HG03175 (cell line): ENCODE measurements at regions not wholly inside any gene's neighbourhood (a gene's known extent, or its start where the extent isn't known, plus 50 kb on each side); places are given as distances from the start of the nearest gene placed in this dataset.
"Not testable (repeated sequence)": the region's sequence is repeated elsewhere in the genome, so short reads cannot be mapped to it uniquely, and the experiment has no call there.

Experiments used
- ATAC-seq: cut with Tn5 transposase; IDR thresholded peaks from one replicate; pipeline ENCODE4 v1.9.1; 2021; ENCODE audit warnings: mild to moderate bottlenecking, moderate library complexity; ENCODE audit not compliant: unreplicated experiment

DNA sequence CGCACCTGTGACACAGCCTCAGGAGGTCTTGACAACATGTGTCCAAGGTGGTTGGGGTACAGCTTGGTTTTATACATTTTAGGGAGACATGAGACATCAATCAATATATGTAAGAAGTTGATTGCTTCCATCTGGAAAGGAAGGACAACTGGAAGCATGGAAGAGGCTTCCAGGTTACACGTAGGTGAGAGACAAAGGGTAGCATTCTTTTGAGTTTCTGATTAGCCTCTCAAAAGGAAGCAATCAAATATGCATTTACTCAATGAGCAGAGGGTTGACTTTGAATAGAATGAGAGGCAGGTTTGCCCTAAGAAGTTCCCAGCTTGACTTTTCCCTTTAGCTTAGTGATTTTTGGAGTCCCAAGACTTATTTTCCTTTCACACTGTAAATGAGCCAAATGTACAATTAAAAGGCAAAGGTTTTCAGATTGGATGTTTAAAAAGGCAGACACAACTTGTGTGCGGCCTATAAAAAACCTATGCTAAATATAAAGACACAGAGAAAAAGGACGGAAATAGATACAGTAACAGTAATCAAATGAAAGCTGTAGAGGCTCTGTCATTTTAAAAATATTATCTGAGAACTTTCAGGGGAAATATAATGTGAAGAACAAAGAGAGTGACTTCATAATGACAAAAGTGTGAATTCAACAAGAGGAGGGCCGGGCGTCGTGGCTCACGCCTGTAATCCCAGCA is 65.7 kb upstream of the LANCL2 start:
- no peak for ATAC-seq

DNA sequence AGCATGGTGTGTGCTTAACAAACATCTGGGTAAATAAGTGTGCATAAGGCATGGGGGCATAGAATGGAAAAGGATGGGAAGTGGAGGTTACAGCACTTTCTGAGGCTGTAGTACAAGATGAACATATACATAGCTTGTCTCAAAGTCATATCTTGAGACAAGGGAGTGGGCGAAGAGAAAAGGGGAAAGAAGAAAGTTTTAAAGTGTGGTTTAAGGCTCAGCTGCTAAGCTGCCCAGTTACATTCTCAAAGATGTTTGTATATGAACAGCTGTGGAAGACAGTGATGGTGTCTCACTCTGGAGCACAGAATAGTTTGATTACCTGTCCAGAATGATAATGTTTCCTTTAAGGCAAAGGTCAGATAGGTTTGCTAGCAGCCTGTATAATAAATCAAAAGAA is 61.9 kb upstream of the LANCL2 start:
- no peak for ATAC-seq

DNA sequence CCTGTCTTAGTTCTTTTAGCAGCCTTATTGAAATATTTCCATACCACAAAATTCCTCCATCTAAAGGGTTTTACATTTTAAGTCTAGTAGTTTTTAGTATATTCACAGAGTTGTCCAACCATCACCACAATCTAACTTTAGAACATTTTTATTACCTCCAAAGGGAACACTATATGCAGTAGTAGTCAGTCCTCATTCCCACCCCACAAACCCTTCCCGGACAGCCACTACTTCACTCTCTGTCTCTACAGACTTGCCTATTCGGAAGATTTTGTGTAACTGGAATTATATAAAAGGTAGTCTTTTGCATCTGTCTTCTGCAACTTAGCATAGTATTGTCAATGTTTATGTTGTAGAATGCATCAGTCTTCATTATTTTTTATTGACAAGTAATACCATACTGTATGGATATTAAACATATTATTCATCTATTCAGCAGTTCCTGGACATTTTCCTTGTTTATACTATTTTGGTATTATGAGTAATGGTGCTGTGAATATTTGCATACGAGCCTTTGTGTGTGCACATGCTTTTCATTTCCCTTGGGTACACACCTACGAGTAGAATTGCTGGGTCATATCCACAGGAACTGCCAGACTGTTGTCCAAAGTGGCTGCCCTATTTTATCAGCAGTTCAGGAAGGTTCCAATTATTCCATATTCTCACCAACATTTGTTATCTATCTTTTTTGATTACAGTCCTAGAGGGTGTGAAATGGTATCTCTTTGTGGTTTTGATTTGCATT is 60.9 kb upstream of the LANCL2 start:
- no peak for ATAC-seq

DNA sequence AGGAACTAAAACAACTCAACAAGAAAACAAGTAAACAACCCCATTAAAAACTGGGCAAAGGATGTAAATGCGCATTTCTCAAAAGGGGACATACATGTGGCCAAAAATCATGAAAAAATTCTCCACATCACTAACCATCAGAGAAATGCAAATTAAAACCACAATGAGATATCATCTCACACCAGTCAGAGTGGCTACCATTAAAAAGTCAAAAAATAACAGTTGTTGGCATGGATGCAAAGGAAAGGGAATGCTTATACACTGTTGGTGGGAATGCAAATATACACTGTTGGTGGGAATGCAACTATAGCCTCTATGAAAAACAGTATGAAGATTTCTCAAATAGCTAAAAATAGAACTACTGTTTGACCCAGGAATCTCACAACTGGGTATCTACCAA is 60.0 kb upstream of the LANCL2 start:
- no peak for ATAC-seq

DNA sequence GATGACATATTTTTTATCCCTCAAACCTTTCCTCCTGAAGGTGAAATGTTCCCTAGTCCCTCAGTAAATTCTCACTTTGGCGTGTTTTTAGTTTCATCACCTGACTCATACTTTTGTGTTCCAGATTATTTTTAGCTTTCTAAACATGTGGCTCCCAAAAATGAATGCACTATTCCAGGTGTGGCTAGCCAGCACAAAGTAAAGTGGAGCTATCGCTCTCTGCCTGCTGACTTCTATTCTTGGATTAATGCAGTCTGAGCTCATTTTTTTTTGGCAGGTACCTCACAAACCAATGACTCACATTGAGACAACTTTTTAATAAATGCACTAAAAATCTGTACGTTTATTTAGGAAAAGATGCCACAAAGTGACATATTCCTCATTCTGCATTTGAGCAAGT is 58.8 kb upstream of the LANCL2 start:
- ATAC-seq = no peak

DNA sequence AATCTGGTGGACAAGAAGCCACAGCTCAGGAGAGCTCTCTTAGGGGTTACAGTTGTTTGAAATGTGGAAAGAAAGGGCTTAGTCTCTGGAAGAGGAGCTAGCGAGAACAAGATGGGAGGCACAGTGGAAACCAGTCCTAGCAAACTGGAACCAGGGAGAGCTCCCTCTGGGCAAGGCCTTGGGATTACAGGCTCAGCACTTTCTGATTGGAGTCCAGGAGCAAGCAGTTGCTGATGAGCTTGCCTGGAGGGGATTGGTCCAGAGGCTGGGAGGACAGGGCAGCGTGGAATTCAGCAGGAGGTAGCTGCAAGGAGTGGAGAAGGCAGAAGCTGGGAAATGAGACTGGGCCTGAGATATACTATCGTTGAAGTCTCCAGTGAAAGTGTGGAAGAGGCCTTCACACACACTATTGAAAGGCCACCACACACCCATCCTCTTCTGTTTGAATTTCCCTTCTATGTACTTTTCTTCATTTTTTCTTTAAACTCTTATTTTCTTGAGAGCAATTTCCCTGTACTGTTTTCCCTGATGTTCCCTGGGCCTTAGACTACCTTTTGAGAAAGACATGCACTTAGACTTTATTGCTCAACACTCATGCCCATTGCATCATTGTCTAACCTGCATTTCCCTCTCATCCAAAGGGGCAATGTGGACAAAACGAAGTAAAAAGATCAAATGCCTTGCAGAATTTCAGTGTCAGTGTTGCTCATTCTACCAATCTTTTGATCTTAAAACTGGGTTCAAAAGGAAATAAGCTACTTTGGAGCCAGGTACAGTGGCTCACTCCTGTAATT is 57.8 kb upstream of the LANCL2 start:
- ATAC-seq = no peak

DNA sequence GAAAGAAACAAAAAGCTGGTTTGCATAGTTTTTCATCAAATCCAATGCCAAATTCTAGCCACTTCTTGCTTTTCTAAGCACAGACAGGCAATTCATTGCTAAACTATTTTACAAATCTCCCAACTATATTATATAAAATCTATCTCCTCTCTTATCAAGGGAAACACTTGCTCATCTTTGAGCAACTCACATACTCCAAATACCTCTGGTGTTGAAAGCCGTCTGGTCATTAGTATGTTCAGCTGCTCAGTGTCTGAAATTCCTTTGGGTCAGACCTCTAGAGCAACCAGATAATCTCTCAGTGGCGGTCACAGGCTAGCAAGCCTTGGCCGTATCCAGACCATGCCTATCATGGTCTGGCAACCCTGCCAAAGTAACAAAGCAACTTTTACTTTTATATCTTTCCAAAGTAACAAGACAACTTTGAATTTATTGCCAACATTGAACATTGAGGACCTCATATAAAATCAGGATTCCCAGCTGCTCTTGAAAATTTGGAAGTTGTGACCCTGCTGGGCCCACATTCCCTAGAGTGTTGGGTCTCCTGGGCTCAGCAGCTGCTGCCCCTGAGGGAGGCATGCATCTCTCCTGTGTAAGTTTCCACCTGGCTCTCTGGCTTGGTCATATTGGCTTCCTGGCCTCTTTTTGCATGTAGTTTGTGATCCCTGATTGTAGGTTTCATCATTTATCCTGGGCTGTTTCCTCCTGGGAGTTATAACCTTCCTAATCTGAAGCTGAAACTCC is 56.8 kb upstream of the LANCL2 start:
- no peak for ATAC-seq

DNA sequence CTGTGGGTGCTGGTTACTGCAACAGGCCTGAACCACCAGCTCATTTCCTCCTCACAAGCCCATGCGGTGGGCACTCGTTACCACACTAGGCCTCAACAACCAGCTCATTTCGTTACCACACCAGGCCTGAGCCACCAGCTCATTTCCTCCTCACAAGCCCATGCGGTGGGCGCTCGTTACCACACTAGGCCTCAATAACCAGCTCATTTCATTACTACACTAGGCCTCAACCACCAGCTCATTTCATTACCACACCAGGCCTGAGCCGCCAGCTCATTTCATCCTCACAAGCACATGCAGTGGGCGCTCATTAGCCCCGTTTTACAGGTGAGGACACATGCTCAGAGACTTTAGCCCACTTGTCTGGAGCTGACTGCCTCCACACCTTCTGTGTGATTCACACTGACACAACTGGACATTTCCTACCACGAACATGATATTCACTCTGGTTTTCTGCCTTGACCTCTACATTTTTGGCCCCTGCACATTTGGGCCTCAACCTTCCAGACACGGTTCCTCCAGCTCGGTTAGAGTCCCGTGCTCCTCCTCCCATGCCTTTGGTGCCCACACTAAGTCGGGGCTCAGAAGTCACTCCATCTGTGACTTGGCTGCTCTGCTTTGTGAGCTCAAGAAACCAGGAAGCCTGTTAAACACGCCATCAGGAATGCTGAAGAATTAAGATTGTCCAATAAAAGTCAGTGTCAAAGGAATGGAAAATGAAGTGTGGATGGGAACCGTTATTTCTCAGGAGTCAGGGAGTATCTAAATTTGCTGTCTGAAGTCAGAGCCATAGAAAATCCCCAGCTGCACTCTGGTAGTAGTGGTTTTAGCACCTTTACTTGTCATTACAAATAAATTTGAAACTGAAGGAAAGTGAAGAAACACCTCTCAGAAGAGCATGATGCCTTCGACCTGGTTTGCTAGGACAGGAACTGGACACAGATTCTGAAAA is 55.8 kb upstream of the LANCL2 start:
- peak; percentile 90 for ATAC-seq

DNA sequence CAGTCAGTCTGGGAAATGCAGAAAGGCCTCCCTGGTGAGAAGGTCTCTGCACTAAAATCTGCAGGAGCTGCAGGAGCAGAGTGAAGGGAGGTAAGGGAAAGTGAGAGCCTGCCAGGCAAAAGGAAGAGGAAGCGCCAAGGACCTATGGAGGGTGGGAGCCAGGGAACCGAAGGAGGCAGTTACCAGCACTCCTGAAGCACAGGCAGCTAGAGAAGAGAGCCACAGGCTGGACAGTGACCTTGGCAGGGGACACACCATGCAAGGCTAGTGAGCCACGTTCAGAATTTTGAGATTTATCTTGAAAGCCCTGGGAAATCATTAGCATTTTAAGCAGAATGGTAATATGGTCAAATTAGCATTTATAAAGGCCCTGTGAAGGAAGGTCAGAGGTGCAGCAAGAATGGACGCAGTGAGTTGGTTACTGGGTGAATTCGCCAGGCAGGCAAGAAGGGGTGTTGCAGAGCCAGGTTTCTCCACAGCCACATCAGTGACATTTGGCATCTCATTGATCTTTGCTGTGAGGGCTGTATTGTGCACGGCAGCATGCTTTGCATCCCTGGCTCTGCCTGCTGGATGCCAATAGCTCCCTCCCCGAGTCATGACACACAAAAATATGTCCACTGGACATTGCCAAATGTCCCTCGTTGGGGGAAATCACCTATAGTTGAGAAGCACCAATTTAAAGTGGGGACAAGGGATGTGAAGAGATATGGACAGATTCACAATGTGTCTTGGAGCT is 54.7 kb upstream of the LANCL2 start:
- no peak for ATAC-seq

DNA sequence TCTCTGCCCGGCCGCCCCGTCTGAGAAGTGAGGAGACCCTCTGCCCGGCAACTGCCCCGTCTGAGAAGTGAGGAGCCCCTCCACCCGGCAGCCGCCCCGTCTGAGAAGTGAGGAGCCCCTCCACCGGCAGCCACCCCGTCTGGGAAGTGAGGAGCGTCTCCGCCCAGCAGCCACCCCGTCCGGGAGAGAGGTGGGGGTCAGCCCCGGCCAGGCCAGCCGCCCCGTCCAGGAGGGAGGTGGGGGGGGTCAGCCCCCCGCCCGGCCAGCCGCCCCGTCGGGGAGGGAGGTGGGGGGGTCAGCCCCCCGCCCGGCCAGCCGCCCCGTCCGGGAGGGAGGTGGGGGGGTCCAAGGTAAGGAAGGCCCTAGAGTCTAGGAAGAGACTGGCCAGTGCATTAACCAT is 53.2 kb upstream of the LANCL2 start:
- not testable (repeated sequence) for ATAC-seq

DNA sequence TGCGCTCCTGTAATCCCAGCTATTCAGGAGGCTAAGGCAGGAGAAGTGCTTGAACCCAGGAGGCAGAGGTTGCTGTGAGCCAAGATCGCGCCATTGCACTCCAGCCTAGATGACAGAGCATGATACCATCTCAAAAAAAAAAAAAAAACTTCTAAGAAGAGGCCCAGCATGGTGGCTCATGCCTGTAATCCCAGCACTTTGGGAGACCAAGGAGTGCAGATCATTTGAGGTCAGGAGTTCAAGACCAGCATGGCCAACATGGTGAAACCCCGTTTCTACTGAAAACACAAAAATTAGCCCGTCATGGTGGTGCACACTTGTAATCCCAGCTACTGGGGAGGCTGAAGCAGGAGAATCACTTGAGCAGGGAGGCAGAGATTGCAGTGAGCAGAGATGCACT is 51.5 kb upstream of the LANCL2 start:
- ATAC-seq = not testable (repeated sequence)

DNA sequence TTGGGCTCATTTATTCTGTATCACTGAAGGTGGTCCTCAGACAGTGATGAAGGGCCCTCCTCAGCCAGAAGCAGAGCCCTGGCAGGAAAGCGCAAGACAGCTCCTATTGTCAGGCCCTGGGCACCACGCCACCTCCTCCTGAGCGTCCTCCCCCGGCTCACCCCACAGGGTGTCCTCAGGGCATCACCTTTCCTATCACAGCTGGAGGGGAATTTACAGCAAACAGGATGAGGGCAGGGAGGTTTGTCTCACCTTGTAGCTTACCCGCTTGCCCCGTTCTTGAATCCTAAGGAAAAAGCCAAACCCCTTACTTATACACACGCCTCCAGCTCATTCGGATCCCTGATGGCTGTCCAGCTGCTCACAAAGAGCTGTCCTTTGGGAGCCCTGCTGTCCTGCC is 50.2 kb upstream of the LANCL2 start:
- ATAC-seq = no peak
